IMR-90 (cell line): ENCODE measurements at regions not wholly inside any gene's neighbourhood (a gene's known extent, or its start where the extent isn't known, plus 50 kb on each side); places are given as distances from the start of the nearest gene placed in this dataset.

Source experiments
- ATAC-seq: fragments of 200-7000 bp; cut with Tn5 transposase; 2 replicates; pipeline ENCODE4 v1.9.1; 2020; ENCODE audit warnings: low read depth, mild to moderate bottlenecking, moderate library complexity
- BruUV-seq: library from RNA; stranded (reverse); fragments of 400-500 nt; replicated peaks from 2 replicates; lab custom pipeline; 2021; lab: Mats Ljungman, UMichigan
- CTCF ChIA-PET: fragments of 300-600 bp; formaldehyde crosslinking; extraction: SDS; loops from one replicate; lab custom pipeline; 2021; ENCODE audit warnings: antibody characterized with exemption; lab: Yijun Ruan, JAX
- POLR2A ChIA-PET: fragments of 300-600 bp; sonication (Branson Sonifier 250); formaldehyde crosslinking; loops from one replicate; lab custom pipeline; 2022; ENCODE audit warnings: antibody characterized with exemption; ENCODE audit not compliant: unreplicated experiment; lab: Charles Lee
- DNase-seq: peaks from one replicate; pipeline ENCODE4 v3.0.0; 2013
- H2AFZ ChIP-seq: replicated peaks from 2 replicates; pipeline ENCODE3; 2013; ENCODE audit warnings: low read length, mild to moderate bottlenecking; ENCODE audit not compliant: poor library complexity
- H2AK5ac ChIP-seq: 2 replicates; pipeline ENCODE4 v1.6.1; 2013; ENCODE audit warnings: low read depth, low read length, inconsistent platforms
- H2AK9ac ChIP-seq: replicated peaks from 2 replicates; pipeline ENCODE3; 2013; ENCODE audit warnings: mild to moderate bottlenecking, low read depth, low read length, moderate library complexity; ENCODE audit not compliant: poor library complexity
- H2BK120ac ChIP-seq: 2 replicates; pipeline ENCODE4 v1.6.1; 2013; ENCODE audit warnings: low read depth, low read length, inconsistent platforms
- H2BK15ac ChIP-seq: 3 replicates; pipeline ENCODE4 v1.6.1; 2013; ENCODE audit warnings: low read depth, low read length, inconsistent platforms
- H2BK20ac ChIP-seq: 2 replicates; pipeline ENCODE4 v1.6.1; 2013; ENCODE audit warnings: low read depth, mild to moderate bottlenecking, inconsistent platforms, low read length, moderate library complexity
- H2BK5ac ChIP-seq: 2 replicates; pipeline ENCODE4 v1.6.1; 2013; ENCODE audit warnings: mild to moderate bottlenecking, low read depth, low read length, inconsistent platforms; ENCODE audit not compliant: poor library complexity, severe bottlenecking
- H3K14ac ChIP-seq: replicated peaks from 2 replicates; pipeline ENCODE4 v1.6.1; 2013; ENCODE audit warnings: low read depth, low read length, inconsistent platforms
- H3K18ac ChIP-seq: 2 replicates; pipeline ENCODE4 v1.6.1; 2013; ENCODE audit warnings: low read depth, low read length, control low read depth
- H3K23ac ChIP-seq: 2 replicates; pipeline ENCODE4 v1.6.1; 2013; ENCODE audit warnings: low read depth, low read length, inconsistent platforms
- H3K27ac ChIP-seq: 2 replicates; pipeline ENCODE4 v1.5.1; 2013; ENCODE audit warnings: mild to moderate bottlenecking, control low read depth, low read length; ENCODE audit not compliant: insufficient read depth
- H3K27me3 ChIP-seq: 2 replicates; pipeline ENCODE4 v1.6.1; 2013; ENCODE audit warnings: low read length; ENCODE audit not compliant: control insufficient read depth, insufficient read depth
- H3K36me3 ChIP-seq: 2 replicates; pipeline ENCODE4 v1.6.1; 2013; ENCODE audit warnings: low read length, mixed read lengths; ENCODE audit not compliant: control insufficient read depth, insufficient read depth
- H3K4ac ChIP-seq: 2 replicates; pipeline ENCODE4 v1.6.1; 2013; ENCODE audit warnings: low read depth, low read length, inconsistent platforms
- H3K4me1 ChIP-seq: 2 replicates; pipeline ENCODE4 v1.6.1; 2013; ENCODE audit warnings: low read length, mixed read lengths; ENCODE audit not compliant: control insufficient read depth, insufficient read depth
- H3K4me2 ChIP-seq: 2 replicates; pipeline ENCODE4 v1.6.1; 2013; ENCODE audit warnings: low read depth, mild to moderate bottlenecking, control low read depth, low read length, moderate library complexity
- H3K4me3 ChIP-seq: 2 replicates; pipeline ENCODE4 v1.5.1; 2013; ENCODE audit warnings: low read depth, mild to moderate bottlenecking, control low read depth, low read length, moderate library complexity; ENCODE audit not compliant: insufficient read depth
- H3K56ac ChIP-seq: 2 replicates; pipeline ENCODE4 v1.6.1; 2013; ENCODE audit warnings: low read length, inconsistent platforms; ENCODE audit not compliant: insufficient read depth; ENCODE audit errors: extremely low read depth
- H3K79me1 ChIP-seq, 2 experiments: 2 replicates each; pipeline ENCODE4 v1.6.1; 2013; ENCODE audit warnings: low read length in 2 of 2, inconsistent platforms in 1 of 2, low read depth in 1 of 2
- H3K9ac ChIP-seq: 2 replicates; pipeline ENCODE4 v1.6.1; 2013; ENCODE audit warnings: low read depth, low read length, control low read depth
- H3K9me1 ChIP-seq: 2 replicates; pipeline ENCODE4 v1.6.1; 2013; ENCODE audit warnings: low read length, inconsistent platforms; ENCODE audit not compliant: insufficient read depth
- H3K9me3 ChIP-seq: 2 replicates; pipeline ENCODE4 v1.6.1; 2013; ENCODE audit warnings: low read length; ENCODE audit not compliant: control insufficient read depth, insufficient read depth
- H4K20me1 ChIP-seq: 2 replicates; pipeline ENCODE4 v1.6.1; 2013; ENCODE audit warnings: low read length, inconsistent platforms; ENCODE audit not compliant: insufficient read depth
- H4K5ac ChIP-seq: 2 replicates; pipeline ENCODE4 v1.6.1; 2013; ENCODE audit warnings: mild to moderate bottlenecking, low read depth, low read length, control low read depth
- H4K8ac ChIP-seq, 2 experiments: 2 replicates each; pipeline ENCODE4 v1.6.1; 2013; ENCODE audit warnings: low read depth in 2 of 2, low read length in 2 of 2, control low read depth in 1 of 2, inconsistent platforms in 1 of 2
- H4K91ac ChIP-seq: 2 replicates; pipeline ENCODE4 v1.6.1; 2013; ENCODE audit warnings: low read depth, low read length, inconsistent platforms; ENCODE audit not compliant: insufficient read depth
- CTCF ChIP-seq: conservative IDR thresholded peaks from 2 replicates; pipeline ENCODE4 v1.5.1; 2012; ENCODE audit warnings: mild to moderate bottlenecking, low read depth, low read length, improper control_type of control experiment
- WGBS, 2 experiments: methylation state at CpG; one replicate each; pipeline versions ENCODE4 v1.1.5 to v1.1.7; 2013; ENCODE audit warnings: missing lambda C conversion rate in 2 of 2; ENCODE audit not compliant: insufficient read length in 1 of 2; ENCODE audit errors: extremely low coverage in 2 of 2; 5-methylcytosine and 5-hydroxymethylcytosine counted together
- dilution Hi-C: fragments of 300-500 bp; cut with HindIII; formaldehyde crosslinking; loops from one replicate; pipeline ENCODE4 v1.14.3; 2018; ENCODE audit warnings: low sequenced_read_pairs; ENCODE audit not compliant: unreplicated experiment
- in situ Hi-C: fragments of 300-500 bp; cut with MboI; formaldehyde crosslinking; loops from 3 replicates; pipeline ENCODE4 v1.14.3; 2019; ENCODE audit warnings: low sequenced_read_pairs, inconsistent platforms, mixed read lengths
- intact Hi-C: fragments of 100-400 bp; cut with micrococcal nuclease; formaldehyde crosslinking; loops from 2 replicates; pipeline ENCODE4 v1.10.0; 2022

- BruUV-seq, result no TSS peak
- DNase-seq, result no peak
- H3K23ac ChIP-seq, result no peak overlapping the region
- no peak overlapping the region for H3K27ac ChIP-seq
- no peak overlapping the region for H2AK5ac ChIP-seq
- no peaks in the 10 kb centered on the region for H4K20me1 ChIP-seq
- H3K9ac ChIP-seq, result no peak overlapping the region
- in situ Hi-C loops, result no loop called here
- no peak for TF ChIP-seq CTCF
- no peak overlapping the region for H4K8ac ChIP-seq
- ChIA-PET POLR2A (no interaction called here), CTCF (no interaction called here)
- no peak overlapping the region for H3K4me2 ChIP-seq
- H4K91ac ChIP-seq, result no peak overlapping the region
- no peak overlapping the region for H2BK15ac ChIP-seq
- H2AFZ ChIP-seq, result no peak overlapping the region
- H2BK5ac ChIP-seq, result no peak overlapping the region
- no peak for ATAC-seq
- no CpG with 5 or more reads among the region's 3 CpGs for WGBS, 2 experiments
- H3K18ac ChIP-seq, result no peak overlapping the region
- no peak overlapping the region for H4K5ac ChIP-seq
- no peak overlapping the region for H3K4me3 ChIP-seq
- no peaks in the 10 kb centered on the region for H3K79me1 ChIP-seq
- dilution Hi-C loops, result no loop called here
- intact Hi-C loops, result no loop called here
- H3K27me3 ChIP-seq, result no peaks in the 10 kb centered on the region
- H3K9me3 ChIP-seq, result no peaks in the 10 kb centered on the region
- no peak overlapping the region for H3K14ac ChIP-seq
- no peaks in the 10 kb centered on the region for H3K4me1 ChIP-seq
- H3K56ac ChIP-seq, result no peak overlapping the region
- H2BK20ac ChIP-seq, result no peak overlapping the region
- no peak overlapping the region for H2AK9ac ChIP-seq
- H3K36me3 ChIP-seq, result no peaks in the 10 kb centered on the region
- H3K4ac ChIP-seq, result no peak overlapping the region
- H2BK120ac ChIP-seq, result no peak overlapping the region
- H3K9me1 ChIP-seq, result no peaks in the 10 kb centered on the region
These were observed 959.0 kb downstream of the PLA2G4A start for GRCh38 chr1:187787736-187788135.
